Cardiac muscle cell (in vitro differentiated cells and primary cell): ENCODE measurements at regions not wholly inside any gene's neighbourhood (a gene's known extent, or its start where the extent isn't known, plus 50 kb on each side); places are given as distances from the start of the nearest gene placed in this dataset.

Experiments used
- DNase-seq, 2 donors: peaks; one replicate each; pipeline versions ENCODE4 v3.0.0 to v3.0.0-alpha.2; 2010 to 2017; ENCODE audit warnings: low read depth in 1 of 2, low spot score in 1 of 2
- H3K27ac ChIP-seq: fragments of 200-600 bp; sonication (generic); 2 replicates; pipeline ENCODE4 v1.5.1; 2016
- H3K27me3 ChIP-seq: fragments of 200-600 bp; sonication (generic); 2 replicates; pipeline ENCODE4 v1.6.0; 2016; ENCODE audit warnings: control low read depth
- H3K36me3 ChIP-seq: fragments of 200-600 bp; sonication (generic); 2 replicates; pipeline ENCODE4 v1.5.1; 2016; ENCODE audit warnings: control low read depth
- H3K4me1 ChIP-seq: fragments of 200-600 bp; sonication (generic); 2 replicates; pipeline ENCODE4 v1.8.1; 2017; ENCODE audit warnings: low read depth, mild to moderate bottlenecking, mixed run types
- H3K4me3 ChIP-seq: fragments of 200-600 bp; sonication (generic); 2 replicates; pipeline ENCODE4 v1.5.1; 2016; ENCODE audit warnings: mild to moderate bottlenecking
- H3K9me3 ChIP-seq: fragments of 200-600 bp; sonication (generic); 2 replicates; pipeline ENCODE4 v1.5.1; 2017; ENCODE audit warnings: low read depth, mild to moderate bottlenecking, control low read depth
- TF ChIP-seq, protein P1 (sequence below): IDR thresholded peaks from 2 replicates; pipeline ENCODE4 v1.5.1; 2012; ENCODE audit warnings: low read depth, mild to moderate bottlenecking, low read length

DNA sequence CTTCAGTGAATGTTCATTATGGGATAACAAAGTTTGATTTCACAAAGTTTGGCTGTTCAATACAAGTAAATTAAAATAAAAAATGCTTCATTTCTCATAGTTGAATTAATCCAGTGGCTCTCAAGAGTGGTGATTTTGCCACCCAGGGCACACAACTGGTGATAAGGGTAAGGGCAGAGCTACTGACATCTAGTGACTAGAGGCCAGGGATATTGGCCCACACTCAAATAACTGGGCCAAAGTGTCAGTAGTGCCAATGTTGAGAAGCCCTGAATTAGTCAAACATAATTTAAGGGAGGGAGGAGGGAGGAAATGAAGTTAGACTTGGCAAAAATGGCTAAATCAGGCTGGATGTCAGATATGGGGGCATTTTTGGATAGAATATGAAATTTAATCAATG lies 880.5 kb upstream of the ADGRL4 start:
- DNase-seq = no peak
- Histone ChIP-seq H3K4me3 (no peak overlapping the region), H3K9me3 (no peaks in the 10 kb centered on the region), H3K27ac (no peak overlapping the region), H3K4me1 (no peaks in the 10 kb centered on the region), H3K36me3 (no peaks in the 10 kb centered on the region), H3K27me3 (no peaks in the 10 kb centered on the region)
- TF ChIP-seq, protein P1, sequence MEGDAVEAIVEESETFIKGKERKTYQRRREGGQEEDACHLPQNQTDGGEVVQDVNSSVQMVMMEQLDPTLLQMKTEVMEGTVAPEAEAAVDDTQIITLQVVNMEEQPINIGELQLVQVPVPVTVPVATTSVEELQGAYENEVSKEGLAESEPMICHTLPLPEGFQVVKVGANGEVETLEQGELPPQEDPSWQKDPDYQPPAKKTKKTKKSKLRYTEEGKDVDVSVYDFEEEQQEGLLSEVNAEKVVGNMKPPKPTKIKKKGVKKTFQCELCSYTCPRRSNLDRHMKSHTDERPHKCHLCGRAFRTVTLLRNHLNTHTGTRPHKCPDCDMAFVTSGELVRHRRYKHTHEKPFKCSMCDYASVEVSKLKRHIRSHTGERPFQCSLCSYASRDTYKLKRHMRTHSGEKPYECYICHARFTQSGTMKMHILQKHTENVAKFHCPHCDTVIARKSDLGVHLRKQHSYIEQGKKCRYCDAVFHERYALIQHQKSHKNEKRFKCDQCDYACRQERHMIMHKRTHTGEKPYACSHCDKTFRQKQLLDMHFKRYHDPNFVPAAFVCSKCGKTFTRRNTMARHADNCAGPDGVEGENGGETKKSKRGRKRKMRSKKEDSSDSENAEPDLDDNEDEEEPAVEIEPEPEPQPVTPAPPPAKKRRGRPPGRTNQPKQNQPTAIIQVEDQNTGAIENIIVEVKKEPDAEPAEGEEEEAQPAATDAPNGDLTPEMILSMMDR = no peak

- DNase-seq = no peak
- TF ChIP-seq, protein P1 = no peak
- no peaks in the 10 kb centered on the region for H3K27me3 ChIP-seq
- no peaks in the 10 kb centered on the region for H3K36me3 ChIP-seq
- H3K4me3 ChIP-seq = no peak overlapping the region
- no peak overlapping the region for H3K27ac ChIP-seq
- H3K9me3 ChIP-seq = no peaks in the 10 kb centered on the region
- no peaks in the 10 kb centered on the region for H3K4me1 ChIP-seq
Measured at GRCh38 chr1:79885101-79885500, 878.6 kb upstream of the ADGRL4 start.

GRCh38 chr1:79877086-79877485 lies 870.6 kb upstream of the ADGRL4 start:
- no peaks in the 10 kb centered on the region for H3K27me3 ChIP-seq
- no peaks in the 10 kb centered on the region for H3K4me1 ChIP-seq
- no peak overlapping the region for H3K27ac ChIP-seq
- H3K36me3 ChIP-seq = no peaks in the 10 kb centered on the region
- H3K4me3 ChIP-seq = no peak overlapping the region
- no peak for DNase-seq
- no peaks in the 10 kb centered on the region for H3K9me3 ChIP-seq
- TF ChIP-seq, protein P1 = no peak

- Histone ChIP-seq H3K27me3 (no peaks in the 10 kb centered on the region), H3K4me3 (no peak overlapping the region), H3K9me3 (no peaks in the 10 kb centered on the region), H3K4me1 (no peaks in the 10 kb centered on the region), H3K27ac (no peak overlapping the region), H3K36me3 (no peaks in the 10 kb centered on the region)
- DNase-seq = no peak
- TF ChIP-seq, protein P1 = no peak
Measured at GRCh38 chr1:79875187-79875586, 868.7 kb upstream of the ADGRL4 start.

DNA sequence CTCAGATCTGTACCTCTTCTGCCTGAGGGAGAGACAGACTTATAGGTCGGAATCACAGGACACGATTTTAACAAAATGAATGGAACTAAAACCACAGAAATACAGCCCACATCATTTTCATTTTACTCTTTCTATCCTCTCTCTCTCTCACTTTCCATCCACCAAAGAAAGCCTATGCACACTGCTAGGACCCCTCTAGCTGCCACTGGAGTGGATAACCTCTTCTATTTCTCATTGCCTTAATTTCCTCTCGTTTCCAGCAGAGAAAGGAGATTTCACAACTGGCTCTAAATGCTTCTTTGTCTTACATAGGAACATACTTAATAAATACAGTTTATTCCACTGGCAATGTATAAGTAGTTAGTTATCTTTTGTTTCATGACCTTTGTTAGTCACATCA lies 867.8 kb upstream of the ADGRL4 start:
- no peaks in the 10 kb centered on the region for H3K9me3 ChIP-seq
- H3K4me3 ChIP-seq = no peak overlapping the region
- H3K27ac ChIP-seq = no peak overlapping the region
- DNase-seq = peak in 1 of 2 donors; percentile 56
- no peaks in the 10 kb centered on the region for H3K27me3 ChIP-seq
- TF ChIP-seq, protein P1 = peak; percentile 45
- no peaks in the 10 kb centered on the region for H3K36me3 ChIP-seq
- no peaks in the 10 kb centered on the region for H3K4me1 ChIP-seq

GRCh38 chr1:79859212-79859948 lies 852.9 kb upstream of the ADGRL4 start:
- no peaks in the 10 kb centered on the region for H3K9me3 ChIP-seq
- no peak overlapping the region for H3K27ac ChIP-seq
- no peaks in the 10 kb centered on the region for H3K27me3 ChIP-seq
- no peaks in the 10 kb centered on the region for H3K4me1 ChIP-seq
- TF ChIP-seq, protein P1 = no peak
- DNase-seq = peak in 1 of 2 donors; percentile 91
- H3K4me3 ChIP-seq = no peak overlapping the region
- H3K36me3 ChIP-seq = no peaks in the 10 kb centered on the region
